ENCODE measurements at regions not wholly inside any gene's neighbourhood (a gene's known extent, or its start where the extent isn't known, plus 50 kb on each side); places are given as distances from the start of the nearest gene placed in this dataset.
"Not testable (repeated sequence)": the region's sequence is repeated elsewhere in the genome, so short reads cannot be mapped to it uniquely, and the experiment has no call there.

DNA sequence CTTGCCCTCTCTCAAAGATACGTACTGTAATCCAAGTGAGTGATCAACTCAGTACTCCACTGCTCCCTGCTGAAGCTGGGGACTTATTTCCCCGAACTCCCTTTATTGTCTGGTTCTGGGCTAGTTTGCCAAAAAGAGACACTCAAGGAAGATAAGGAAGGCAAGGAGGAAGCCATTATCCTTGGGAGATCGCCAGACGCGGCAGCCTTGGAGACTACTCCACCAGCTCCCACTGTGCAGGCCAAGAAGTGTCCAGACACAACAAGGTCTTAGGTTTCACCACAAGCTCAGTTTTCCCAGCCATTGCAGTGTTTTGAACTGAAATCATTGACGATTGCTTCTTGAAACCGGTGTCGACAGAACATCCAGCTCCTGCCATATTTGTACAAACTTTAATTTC is 439.6 kb upstream of the UBE2E3 start:
- no peaks in the 10 kb centered on the region for H3K27me3 ChIP-seq (ENCODE audit: insufficient read depth, low read length)
- H2AFZ ChIP-seq (ENCODE audit: low read depth, low read length) = no peak overlapping the region
- H3K36me3 ChIP-seq (ENCODE audit: insufficient read depth, low read length) = no peaks in the 10 kb centered on the region
- H3K4me3 ChIP-seq (ENCODE audit: low read length) = no peak overlapping the region
- no peaks in the 10 kb centered on the region for H3K4me1 ChIP-seq (ENCODE audit: insufficient read depth, low read length)
- no peaks in the 10 kb centered on the region for H3K9me3 ChIP-seq (ENCODE audit: low read length)

- Histone ChIP-seq H2AFZ (ENCODE audit: low read depth, low read length) (no peak overlapping the region), H3K4me3 (ENCODE audit: low read length) (no peak overlapping the region), H3K9me3 (ENCODE audit: low read length) (no peaks in the 10 kb centered on the region), H3K27me3 (ENCODE audit: insufficient read depth, low read length) (no peaks in the 10 kb centered on the region), H3K36me3 (ENCODE audit: insufficient read depth, low read length) (no peaks in the 10 kb centered on the region), H3K4me1 (ENCODE audit: insufficient read depth, low read length) (no peaks in the 10 kb centered on the region)
These were observed 440.9 kb upstream of the UBE2E3 start for GRCh38 chr2:180539541-180539940.

DNA sequence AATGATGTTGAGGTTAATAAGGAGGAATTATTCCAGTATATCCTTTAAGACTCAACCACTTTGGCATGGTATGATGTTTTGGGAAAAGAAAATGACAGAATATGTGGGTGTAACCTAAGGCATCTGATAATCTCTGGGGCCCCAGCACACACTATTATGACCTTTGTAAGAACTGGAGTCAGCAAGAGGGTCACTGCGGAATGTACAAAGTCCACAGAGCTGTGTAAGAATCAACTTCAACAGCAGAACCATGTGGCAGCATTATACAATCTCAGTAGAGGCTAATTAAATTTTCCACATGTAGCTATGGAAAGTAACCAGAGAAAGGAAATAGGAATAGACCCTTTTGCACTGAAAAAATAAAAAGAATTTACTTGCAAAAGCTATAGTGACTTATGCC is 445.1 kb upstream of the UBE2E3 start:
- H3K4me1 ChIP-seq (ENCODE audit: insufficient read depth, low read length) = no peaks in the 10 kb centered on the region
- no peak overlapping the region for H2AFZ ChIP-seq (ENCODE audit: low read depth, low read length)
- H3K27me3 ChIP-seq (ENCODE audit: insufficient read depth, low read length) = no peaks in the 10 kb centered on the region
- no peaks in the 10 kb centered on the region for H3K9me3 ChIP-seq (ENCODE audit: low read length)
- no peak overlapping the region for H3K4me3 ChIP-seq (ENCODE audit: low read length)
- no peaks in the 10 kb centered on the region for H3K36me3 ChIP-seq (ENCODE audit: insufficient read depth, low read length)

DNA sequence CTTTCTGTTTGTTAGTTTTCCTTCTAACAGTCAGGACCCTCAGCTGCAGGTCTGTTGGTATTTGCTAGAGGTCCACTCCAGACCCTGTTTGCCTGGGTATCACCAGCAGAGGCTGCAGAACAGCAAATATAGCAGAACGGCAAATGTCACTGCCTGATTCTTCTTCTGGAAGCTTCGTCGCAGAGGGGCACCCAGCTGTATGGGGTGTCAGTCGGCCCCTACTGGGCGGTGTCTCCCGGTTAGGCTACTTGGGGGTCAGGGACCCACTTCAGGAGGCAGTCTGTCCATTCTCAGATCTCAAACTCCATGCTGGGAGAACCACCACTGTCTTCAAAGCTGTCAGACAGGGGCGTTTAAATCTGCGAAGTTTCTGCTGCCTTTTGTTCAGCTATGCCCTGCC is 448.6 kb upstream of the UBE2E3 start:
- H3K4me1 ChIP-seq (ENCODE audit: insufficient read depth, low read length); H3K27me3 ChIP-seq (ENCODE audit: insufficient read depth, low read length); H2AFZ ChIP-seq (ENCODE audit: low read depth, low read length); H3K4me3 ChIP-seq (ENCODE audit: low read length); H3K9me3 ChIP-seq (ENCODE audit: low read length); H3K36me3 ChIP-seq (ENCODE audit: insufficient read depth, low read length): not testable (repeated sequence)

GRCh38 chr2:180524499-180524898 is 455.9 kb upstream of the UBE2E3 start:
- no peak overlapping the region for H2AFZ ChIP-seq (ENCODE audit: low read depth, low read length)
- no peaks in the 10 kb centered on the region for H3K36me3 ChIP-seq (ENCODE audit: insufficient read depth, low read length)
- no peak overlapping the region for H3K4me3 ChIP-seq (ENCODE audit: low read length)
- H3K4me1 ChIP-seq (ENCODE audit: insufficient read depth, low read length) = peaks cover 16% of the 10 kb centered on the region
- no peaks in the 10 kb centered on the region for H3K9me3 ChIP-seq (ENCODE audit: low read length)
- H3K27me3 ChIP-seq (ENCODE audit: insufficient read depth, low read length) = no peaks in the 10 kb centered on the region

DNA sequence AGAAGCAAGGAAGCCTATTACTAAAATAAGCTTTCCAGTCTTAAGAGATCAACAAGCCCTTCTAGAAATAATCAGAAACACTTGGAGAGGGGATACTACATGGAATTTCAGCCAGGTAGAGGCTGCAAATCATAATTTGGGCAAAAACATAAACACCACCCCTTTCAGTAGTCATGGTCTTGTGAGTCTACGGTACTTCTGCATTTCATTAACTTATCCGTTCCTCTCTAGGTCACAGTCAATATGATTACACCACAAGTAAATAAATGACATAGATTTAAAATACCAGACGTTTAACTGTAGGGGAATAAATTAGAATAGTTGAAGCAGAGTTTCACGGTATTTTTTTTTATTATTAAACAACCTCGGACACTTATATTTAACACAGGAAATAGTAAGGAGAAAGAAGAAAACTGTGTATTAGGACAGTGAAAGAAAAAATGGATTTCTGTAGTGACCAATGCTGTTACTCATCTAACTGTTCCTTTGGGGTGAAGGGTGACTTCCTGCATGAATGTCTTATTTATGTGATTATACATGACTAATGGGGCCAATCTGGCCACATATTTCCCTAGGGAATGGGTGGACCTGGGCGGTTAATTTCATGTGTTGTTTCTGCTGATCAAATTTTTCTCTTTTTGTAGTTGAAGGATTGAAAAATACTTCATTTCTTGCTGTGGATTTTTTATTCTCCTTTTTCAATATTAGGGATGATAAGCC is 456.6 kb upstream of the UBE2E3 start:
- Histone ChIP-seq H3K4me1 (ENCODE audit: insufficient read depth, low read length) (peaks cover 16% of the 10 kb centered on the region), H3K27me3 (ENCODE audit: insufficient read depth, low read length) (no peaks in the 10 kb centered on the region), H2AFZ (ENCODE audit: low read depth, low read length) (no peak overlapping the region), H3K4me3 (ENCODE audit: low read length) (no peak overlapping the region), H3K36me3 (ENCODE audit: insufficient read depth, low read length) (no peaks in the 10 kb centered on the region), H3K9me3 (ENCODE audit: low read length) (no peaks in the 10 kb centered on the region)

DNA sequence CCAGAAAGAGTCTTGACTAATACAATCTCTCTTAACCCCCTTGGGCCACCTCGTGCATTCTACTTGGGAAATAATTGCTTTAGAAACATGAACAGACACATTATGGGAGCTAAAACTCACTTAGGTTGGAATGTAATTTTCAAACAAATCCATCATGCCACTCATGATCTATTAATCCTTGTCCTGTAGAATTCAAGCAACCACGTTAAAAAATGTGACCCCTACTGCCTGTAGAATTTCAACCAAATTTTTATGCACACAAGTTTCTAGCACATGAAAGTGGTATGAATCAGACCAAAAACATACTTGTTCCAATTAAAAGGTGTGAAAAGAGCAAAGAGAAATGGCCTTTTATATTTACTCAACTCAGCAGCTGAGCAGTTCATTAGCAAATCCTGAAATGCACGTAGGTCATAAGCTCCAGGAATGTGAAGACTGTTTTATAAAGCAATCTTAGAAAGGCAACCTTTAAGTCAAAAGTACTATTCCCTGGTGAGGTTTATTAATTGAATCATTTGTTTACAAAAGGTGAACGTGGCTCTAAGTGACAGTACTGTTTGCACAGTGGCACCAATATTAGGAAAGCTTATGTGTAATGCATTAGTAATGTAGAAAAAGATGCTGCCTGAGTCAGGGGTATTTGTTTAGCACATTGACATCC is 459.4 kb upstream of the UBE2E3 start:
- Histone ChIP-seq H2AFZ (ENCODE audit: low read depth, low read length) (no peak overlapping the region), H3K4me1 (ENCODE audit: insufficient read depth, low read length) (peaks cover 24% of the 10 kb centered on the region), H3K9me3 (ENCODE audit: low read length) (no peaks in the 10 kb centered on the region), H3K4me3 (ENCODE audit: low read length) (no peak overlapping the region), H3K36me3 (ENCODE audit: insufficient read depth, low read length) (no peaks in the 10 kb centered on the region), H3K27me3 (ENCODE audit: insufficient read depth, low read length) (no peaks in the 10 kb centered on the region)

DNA sequence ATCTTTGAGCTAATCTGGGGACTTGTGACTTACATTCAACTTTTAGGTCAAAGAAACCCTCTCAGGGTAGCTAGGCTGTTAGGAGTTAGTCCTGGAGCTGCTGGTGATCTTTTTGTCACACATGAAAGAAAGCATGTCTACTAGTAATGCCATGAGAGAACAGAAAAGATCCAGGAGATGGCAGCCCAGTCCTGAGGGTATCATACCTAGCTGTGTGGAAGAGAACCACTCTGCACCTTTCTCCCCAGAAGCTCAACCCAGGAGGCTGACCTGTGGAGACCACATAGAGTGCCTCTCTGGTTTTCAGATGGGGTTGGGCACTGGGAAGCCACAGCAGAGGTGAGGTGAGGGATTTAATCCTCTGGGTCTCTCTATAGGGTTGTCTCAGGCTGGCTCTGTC is 460.2 kb upstream of the UBE2E3 start:
- Histone ChIP-seq H3K9me3 (ENCODE audit: low read length) (no peaks in the 10 kb centered on the region), H3K4me1 (ENCODE audit: insufficient read depth, low read length) (peaks cover 24% of the 10 kb centered on the region), H3K27me3 (ENCODE audit: insufficient read depth, low read length) (no peaks in the 10 kb centered on the region), H3K36me3 (ENCODE audit: insufficient read depth, low read length) (no peaks in the 10 kb centered on the region), H2AFZ (ENCODE audit: low read depth, low read length) (no peak overlapping the region), H3K4me3 (ENCODE audit: low read length) (no peak overlapping the region)

- H2AFZ ChIP-seq (ENCODE audit: low read depth, low read length) = no peak overlapping the region
These were observed 461.1 kb upstream of the UBE2E3 start for GRCh38 chr2:180519276-180519675.

GRCh38 chr2:180516232-180516631 is 464.2 kb upstream of the UBE2E3 start:
- H3K4me1 ChIP-seq (ENCODE audit: insufficient read depth, low read length) = peaks cover 13% of the 10 kb centered on the region
- no peak overlapping the region for H2AFZ ChIP-seq (ENCODE audit: low read depth, low read length)
- no peaks in the 10 kb centered on the region for H3K27me3 ChIP-seq (ENCODE audit: insufficient read depth, low read length)
- no peak overlapping the region for H3K4me3 ChIP-seq (ENCODE audit: low read length)
- no peaks in the 10 kb centered on the region for H3K36me3 ChIP-seq (ENCODE audit: insufficient read depth, low read length)
- H3K9me3 ChIP-seq (ENCODE audit: low read length) = no peaks in the 10 kb centered on the region

More at GRCh38 chr2:180519276-180519675, 461.1 kb upstream of the UBE2E3 start:
- H3K9me3 ChIP-seq (ENCODE audit: low read length) = no peaks in the 10 kb centered on the region
- H3K4me3 ChIP-seq (ENCODE audit: low read length) = no peak overlapping the region
- H3K27me3 ChIP-seq (ENCODE audit: insufficient read depth, low read length) = no peaks in the 10 kb centered on the region
- no peaks in the 10 kb centered on the region for H3K36me3 ChIP-seq (ENCODE audit: insufficient read depth, low read length)
- H3K4me1 ChIP-seq (ENCODE audit: insufficient read depth, low read length) = peaks cover 19% of the 10 kb centered on the region

- H3K4me1 ChIP-seq (ENCODE audit: insufficient read depth, low read length) = peaks cover 8% of the 10 kb centered on the region
- H3K9me3 ChIP-seq (ENCODE audit: low read length) = no peaks in the 10 kb centered on the region
- no peak overlapping the region for H3K4me3 ChIP-seq (ENCODE audit: low read length)
- H3K27me3 ChIP-seq (ENCODE audit: insufficient read depth, low read length) = no peaks in the 10 kb centered on the region
- H2AFZ ChIP-seq (ENCODE audit: low read depth, low read length) = no peak overlapping the region
- no peaks in the 10 kb centered on the region for H3K36me3 ChIP-seq (ENCODE audit: insufficient read depth, low read length)
These were observed 467.0 kb upstream of the UBE2E3 start for GRCh38 chr2:180513389-180513788.

- Histone ChIP-seq H2AFZ (ENCODE audit: low read depth, low read length) (no peak overlapping the region), H3K4me3 (ENCODE audit: low read length) (no peak overlapping the region)
These were observed 471.9 kb upstream of the UBE2E3 start for GRCh38 chr2:180508458-180508857.

GRCh38 chr2:180507028-180507427 is 473.4 kb upstream of the UBE2E3 start:
- no peak overlapping the region for H3K4me3 ChIP-seq (ENCODE audit: low read length)
- no peaks in the 10 kb centered on the region for H3K36me3 ChIP-seq (ENCODE audit: insufficient read depth, low read length)
- H3K9me3 ChIP-seq (ENCODE audit: low read length) = no peaks in the 10 kb centered on the region
- H3K4me1 ChIP-seq (ENCODE audit: insufficient read depth, low read length) = no peaks in the 10 kb centered on the region
- no peak overlapping the region for H2AFZ ChIP-seq (ENCODE audit: low read depth, low read length)
- H3K27me3 ChIP-seq (ENCODE audit: insufficient read depth, low read length) = no peaks in the 10 kb centered on the region

More at GRCh38 chr2:180508458-180508857, 471.9 kb upstream of the UBE2E3 start:
- Histone ChIP-seq H3K4me1 (ENCODE audit: insufficient read depth, low read length) (no peaks in the 10 kb centered on the region), H3K9me3 (ENCODE audit: low read length) (no peaks in the 10 kb centered on the region), H3K27me3 (ENCODE audit: insufficient read depth, low read length) (no peaks in the 10 kb centered on the region), H3K36me3 (ENCODE audit: insufficient read depth, low read length) (no peaks in the 10 kb centered on the region)

DNA sequence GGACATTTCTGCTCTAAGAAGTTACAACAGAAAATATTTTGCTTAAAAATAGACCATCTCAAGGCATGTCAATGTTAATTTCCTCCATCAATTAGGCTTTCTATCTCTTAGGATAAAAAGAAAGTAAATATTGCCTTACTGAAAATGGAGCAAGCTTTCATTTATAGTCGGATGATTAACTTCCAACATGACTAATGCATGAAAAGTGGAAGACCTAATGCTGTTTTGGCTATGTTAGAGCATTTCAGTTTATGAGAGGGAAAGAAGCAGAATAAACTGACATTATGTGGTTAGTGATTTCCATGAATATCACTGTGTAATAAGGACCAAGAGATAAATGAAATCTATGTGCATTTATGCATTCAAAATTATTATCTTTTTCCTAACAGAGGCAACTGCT is 475.2 kb upstream of the UBE2E3 start:
- Histone ChIP-seq H3K27me3 (ENCODE audit: insufficient read depth, low read length) (no peaks in the 10 kb centered on the region), H2AFZ (ENCODE audit: low read depth, low read length) (no peak overlapping the region), H3K36me3 (ENCODE audit: insufficient read depth, low read length) (no peaks in the 10 kb centered on the region), H3K4me1 (ENCODE audit: insufficient read depth, low read length) (no peaks in the 10 kb centered on the region), H3K4me3 (ENCODE audit: low read length) (no peak overlapping the region), H3K9me3 (ENCODE audit: low read length) (no peaks in the 10 kb centered on the region)

Measured in neuron (in vitro differentiated cells).